DND-41 (cell line): ENCODE measurements at regions not wholly inside any gene's neighbourhood (a gene's known extent, or its start where the extent isn't known, plus 50 kb on each side); places are given as distances from the start of the nearest gene placed in this dataset.

ENCODE experiments used
- CTCF ChIP-seq: IDR thresholded peaks from 2 replicates; pipeline ENCODE4 v1.5.1; 2012; ENCODE audit warnings: borderline replicate concordance, low read length, moderate library complexity, mild to moderate bottlenecking; ENCODE audit not compliant: poor library complexity, severe bottlenecking; ENCODE audit errors: extremely low read depth
- EZH2 ChIP-seq: IDR thresholded peaks from 3 replicates; pipeline ENCODE4 v1.6.1; 2012; ENCODE audit warnings: borderline replicate concordance, low read depth, mild to moderate bottlenecking, moderate library complexity, low read length, inconsistent platforms; ENCODE audit not compliant: severe bottlenecking

GRCh38 chr4:187668526-187669082 is 327.0 kb upstream of the ZFP42 start:
- TF ChIP-seq CTCF (no peak), EZH2 (no peak)
